ENCODE measurements at regions not wholly inside any gene's neighbourhood (a gene's known extent, or its start where the extent isn't known, plus 50 kb on each side); places are given as distances from the start of the nearest gene placed in this dataset.
"Not testable (repeated sequence)": the region's sequence is repeated elsewhere in the genome, so short reads cannot be mapped to it uniquely, and the experiment has no call there.

DNA sequence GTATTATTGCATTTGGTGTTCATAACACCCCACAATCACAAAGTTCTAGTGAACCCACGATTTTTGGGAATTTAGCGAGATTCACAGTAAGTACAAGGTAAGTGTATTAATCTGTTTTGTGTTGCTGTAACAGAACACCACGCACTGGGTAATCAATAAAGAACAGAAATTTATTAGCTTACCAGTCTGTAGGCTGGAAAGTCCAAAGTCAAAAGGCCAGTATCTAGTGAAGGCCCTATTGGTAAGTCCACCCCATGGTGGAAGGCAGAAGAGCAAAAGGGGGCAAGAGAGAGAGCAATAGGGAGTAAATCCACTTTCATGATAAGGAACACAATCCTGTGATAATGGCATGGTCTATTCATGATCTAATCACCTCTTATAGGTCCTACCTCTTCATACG is 190.3 kb upstream of the KCNMB2 start:
- intact Hi-C loops (cut with micrococcal nuclease) = no loop called here

DNA sequence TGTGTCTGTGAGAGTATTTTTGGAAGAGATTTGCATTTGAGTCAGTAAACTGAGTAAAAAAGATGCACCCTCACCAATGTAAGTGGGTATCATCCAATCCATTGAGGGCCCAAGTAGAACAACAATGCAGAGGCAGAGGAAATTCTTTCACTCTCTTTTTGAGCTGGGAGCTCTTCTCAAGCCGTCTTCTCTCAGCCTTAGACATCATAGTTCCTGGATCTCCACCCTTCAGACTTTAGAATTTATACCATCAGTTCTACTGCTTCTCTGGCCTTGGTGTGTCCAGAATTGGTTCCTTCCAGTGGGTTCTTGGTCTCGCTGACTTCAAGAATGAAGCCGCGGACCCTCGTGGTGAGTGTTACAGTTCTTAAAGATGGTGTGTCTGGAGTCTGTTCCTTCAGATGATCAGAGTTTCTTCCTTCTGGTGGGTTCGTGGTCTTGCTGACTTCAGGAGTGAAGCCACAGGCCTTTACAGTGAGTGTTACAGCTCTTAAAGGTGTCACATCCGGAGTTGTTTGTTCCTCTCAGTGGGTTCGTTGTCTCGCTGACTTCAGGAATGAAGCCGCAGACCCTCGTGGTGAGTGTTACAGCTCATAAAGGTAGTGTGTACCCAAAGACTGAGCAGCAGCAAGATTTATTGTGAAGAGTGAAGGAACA is 187.5 kb upstream of the KCNMB2 start:
- intact Hi-C loops (cut with micrococcal nuclease) = not testable (repeated sequence)

DNA sequence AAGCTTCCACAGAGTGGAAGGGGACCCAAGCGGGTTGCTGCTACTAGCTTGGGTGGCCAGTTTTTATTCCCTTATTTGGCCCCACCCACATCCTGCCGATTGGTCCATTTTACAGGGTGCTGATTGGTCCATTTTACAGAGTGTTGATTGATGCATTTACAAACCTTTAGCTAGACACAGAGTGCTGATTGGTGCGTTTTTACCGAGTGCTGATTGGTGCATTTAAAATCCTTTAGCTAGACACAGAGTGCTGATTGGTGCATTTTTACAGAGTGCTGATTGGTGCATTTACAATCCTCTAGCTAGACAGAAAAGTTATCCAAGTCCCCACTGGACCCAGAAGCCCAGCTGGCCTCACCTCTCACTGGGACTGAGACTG is 187.0 kb upstream of the KCNMB2 start:
- intact Hi-C loops (cut with micrococcal nuclease) = not testable (repeated sequence)

DNA sequence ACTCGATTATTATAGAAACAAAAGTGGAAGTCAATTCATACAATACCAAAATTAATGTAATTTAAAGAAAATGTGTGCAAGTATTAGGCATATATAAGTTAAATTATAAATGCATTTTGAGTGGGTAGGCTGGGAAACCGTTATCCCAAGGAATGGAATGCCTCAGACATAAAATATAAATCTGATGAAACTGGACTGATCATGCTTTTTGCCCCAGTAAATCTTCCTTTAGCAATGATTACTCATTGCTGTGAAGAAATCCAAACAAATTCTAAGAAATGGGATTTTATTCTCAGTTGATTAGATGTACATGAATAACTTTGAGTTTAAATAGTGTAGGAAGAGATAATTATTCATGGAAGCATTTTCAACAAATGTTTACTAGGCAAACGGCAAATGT is 185.5 kb upstream of the KCNMB2 start:
- intact Hi-C loops (cut with micrococcal nuclease) = no loop called here

DNA sequence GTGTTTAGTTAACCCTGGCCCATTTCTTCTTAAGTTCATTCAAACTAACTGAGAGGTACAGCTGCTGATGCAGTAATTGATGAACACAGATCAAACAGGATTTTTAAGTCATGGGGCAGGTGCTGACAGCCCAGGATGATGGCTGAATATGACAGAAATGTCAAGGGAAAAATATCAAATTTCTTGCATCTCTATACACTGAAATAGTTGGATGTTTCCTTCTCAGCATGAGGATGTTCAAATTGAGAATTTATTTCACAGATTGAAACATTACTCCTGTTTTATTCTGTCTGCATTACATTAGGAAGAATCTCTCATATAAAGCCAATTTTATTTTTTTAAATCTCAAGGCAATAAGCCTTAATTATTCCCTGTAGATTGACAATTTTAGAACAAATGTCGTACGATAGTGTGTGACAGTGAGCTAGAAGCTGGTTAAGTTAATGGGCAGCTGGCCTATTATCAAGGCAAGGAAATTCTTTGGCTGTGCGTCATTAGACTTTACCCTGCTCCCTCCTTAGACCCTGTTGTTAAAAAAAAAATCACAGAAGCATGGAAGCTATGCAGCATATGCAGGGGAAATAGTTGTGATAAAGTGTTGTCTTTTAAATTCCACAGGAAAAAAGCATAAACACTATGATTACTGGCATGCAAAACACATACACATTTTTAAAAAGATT is 183.8 kb upstream of the KCNMB2 start:
- intact Hi-C loops (cut with micrococcal nuclease) = no loop called here

DNA sequence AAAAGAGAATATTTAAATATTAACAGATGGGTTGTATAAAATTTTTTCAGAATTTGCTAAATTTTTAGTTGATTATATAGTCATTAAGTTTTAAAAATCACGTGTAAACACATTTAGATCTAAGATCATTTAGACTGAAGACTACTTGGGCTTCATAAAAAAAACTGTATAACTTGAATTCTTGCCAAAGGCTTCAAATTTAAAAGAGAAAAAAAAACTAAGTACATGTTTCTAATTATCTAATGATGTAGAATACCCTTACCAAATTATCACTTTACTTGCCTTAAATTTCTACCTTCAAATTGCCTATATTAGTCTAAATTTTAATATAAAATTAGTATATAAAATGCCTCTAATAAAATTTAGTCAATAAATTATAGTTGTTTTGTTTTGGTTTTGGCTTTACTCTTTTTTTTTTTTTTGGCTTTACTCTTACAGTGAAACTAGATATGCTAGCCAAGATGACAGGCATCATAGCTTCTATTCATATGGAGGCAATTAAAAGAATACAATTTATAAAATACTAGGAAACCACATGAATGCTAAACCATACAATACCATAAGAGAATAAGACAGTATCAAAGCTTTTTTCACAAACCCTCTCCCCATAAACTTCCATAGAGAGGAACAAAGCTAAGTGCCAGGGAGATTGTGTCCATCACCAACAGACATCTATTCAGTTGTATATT is 183.1 kb upstream of the KCNMB2 start:
- intact Hi-C loops (cut with micrococcal nuclease) = no loop called here

DNA sequence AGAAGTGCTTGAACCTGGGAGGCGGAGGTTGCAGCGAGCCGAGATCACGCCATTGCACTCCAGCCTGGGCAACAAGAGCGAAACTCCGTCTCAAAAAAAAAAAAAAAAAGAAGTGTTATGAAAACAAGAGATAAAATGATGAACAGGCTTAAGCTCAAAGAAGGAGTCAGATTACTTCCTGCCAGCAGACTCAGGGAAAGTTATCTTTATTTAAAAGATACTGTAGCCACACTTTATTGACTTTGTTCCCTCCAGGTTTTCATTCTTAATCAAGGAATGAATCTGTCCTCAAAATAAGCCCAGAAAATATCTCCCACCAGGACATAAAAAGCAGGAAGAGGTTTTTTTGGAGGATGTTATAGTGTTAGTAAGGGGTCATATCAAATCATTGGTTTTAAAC is 176.5 kb upstream of the KCNMB2 start:
- intact Hi-C loops (cut with micrococcal nuclease) = no loop called here

DNA sequence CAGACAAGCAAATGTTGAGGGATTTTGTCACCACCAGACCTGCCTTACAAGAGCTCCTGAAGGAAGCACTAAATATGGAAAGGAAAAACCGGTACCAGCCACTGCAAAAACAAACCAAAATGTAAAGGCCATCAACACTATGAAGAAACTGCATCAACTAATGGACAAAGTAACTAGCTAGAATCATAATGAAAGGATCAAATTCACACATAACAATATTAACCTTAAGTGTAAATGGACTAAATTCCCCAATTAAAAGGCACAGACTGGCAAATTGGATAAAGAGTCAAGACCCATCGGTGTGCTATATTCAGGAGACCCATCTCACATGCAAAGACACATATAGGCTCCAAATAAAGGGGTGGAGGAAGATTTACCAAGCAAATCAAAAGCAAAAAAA is 173.2 kb upstream of the KCNMB2 start:
- intact Hi-C loops (cut with micrococcal nuclease) = not testable (repeated sequence)

DNA sequence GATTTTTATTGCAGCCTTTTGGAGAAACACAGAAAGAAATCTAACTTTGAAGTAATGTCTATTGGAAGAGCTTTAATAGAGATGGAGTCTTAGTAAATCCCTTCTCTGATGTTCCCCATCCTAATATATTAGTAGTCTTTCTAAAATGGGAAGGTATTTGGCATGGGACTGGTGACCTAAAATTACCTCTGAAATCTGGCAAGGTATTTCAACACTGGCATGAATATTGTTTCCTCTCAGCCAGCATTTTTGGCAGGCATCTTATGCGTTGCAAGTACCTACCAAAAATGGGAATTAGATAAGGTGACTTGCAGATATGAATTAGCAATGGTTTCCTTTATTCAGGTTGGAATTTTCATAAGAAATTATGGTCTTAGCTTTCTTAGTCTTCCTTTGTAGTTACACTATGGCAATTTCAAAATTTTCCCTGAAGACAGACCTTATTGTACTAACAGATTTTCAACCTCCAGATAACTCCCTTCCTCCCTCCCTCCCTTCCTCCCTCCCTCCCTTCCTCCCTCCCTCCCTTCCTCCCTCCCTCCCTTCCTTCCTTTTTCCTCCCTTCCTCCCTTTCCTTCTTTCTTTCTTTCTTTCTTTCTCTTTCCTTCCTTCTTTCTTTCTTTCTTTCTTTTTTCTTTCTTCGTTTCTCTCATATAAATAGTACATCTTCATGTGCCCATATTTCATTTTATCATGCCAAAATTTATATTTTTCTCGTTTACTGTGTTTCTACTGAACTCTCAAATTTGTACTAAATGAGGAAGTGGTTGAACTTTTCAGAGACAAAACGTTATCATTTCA is 168.2 kb upstream of the KCNMB2 start:
- intact Hi-C loops (cut with micrococcal nuclease) = no loop called here

DNA sequence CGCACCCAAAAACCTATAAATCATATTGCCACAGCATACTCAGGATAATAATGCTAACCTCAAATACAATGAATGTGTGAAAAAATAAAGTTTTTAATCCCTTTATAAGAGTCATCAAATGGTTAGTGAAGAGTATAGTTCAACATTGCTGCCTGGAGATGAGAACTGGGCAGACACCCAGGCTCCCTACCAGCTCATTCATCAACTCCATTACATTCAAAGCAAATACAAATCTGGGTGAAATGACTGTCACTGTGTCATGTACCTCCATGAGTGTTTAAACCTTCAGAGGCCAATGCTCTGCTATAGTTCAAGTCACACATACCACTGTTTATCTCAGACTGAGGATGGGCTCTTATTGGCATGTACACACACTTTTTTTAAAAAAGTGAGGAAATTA is 167.2 kb upstream of the KCNMB2 start:
- intact Hi-C loops (cut with micrococcal nuclease) = no loop called here

DNA sequence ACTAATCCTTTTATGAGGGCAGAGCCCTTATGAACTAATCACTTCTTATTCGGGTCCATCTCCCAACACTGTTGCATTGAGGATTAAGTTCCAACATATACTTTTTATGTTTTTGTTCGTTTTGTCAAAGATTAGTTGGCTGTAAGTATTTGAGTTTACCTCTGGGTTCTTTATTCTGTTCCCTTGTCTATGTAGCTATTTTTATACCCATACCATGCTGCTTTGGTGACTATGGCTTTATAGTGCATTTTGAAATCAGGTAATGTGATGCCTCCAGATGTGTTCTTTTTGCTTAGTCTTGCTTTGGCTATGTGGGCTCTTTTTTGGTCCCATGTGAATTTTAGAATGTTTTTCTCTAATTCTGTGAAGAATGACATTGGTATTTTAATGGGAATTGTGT is 166.4 kb upstream of the KCNMB2 start:
- intact Hi-C loops (cut with micrococcal nuclease) = no loop called here

DNA sequence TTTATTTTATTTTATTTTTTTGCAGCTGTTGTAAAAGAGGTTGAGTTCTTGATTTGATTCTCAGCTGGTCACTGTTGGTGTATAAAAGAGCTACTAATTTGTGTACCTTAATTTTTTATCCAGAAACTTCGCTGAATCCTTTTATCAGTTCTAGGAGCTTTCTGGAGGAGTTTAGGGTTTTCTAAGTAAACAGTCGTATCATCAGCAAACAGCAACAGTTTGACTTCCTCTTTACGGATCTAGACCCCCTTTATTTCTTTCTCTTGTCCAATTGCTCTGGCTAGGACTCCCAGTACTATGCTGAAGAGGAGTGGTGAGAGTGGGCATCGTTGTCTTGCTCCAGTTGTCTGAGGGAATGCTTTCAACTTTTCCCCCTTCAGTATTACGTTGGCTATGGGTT is 165.8 kb upstream of the KCNMB2 start:
- intact Hi-C loops (cut with micrococcal nuclease) = no loop called here

DNA sequence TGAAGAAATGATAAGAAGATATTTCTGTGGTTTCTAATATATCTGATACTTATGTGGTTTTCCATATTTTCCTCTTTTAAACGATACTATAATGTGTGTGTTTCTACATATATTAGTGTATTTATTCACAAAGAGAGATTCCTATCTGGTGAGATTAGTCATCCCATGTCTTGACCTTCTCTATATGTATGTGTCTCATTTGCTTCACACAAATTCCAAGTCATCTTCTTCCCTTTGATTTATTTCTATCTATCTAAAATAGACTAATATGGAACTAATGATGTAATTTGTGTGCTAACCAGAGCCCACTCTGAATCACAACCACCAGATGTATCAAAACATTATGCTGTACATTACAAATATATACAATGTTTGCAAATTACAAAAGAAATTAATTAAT is 154.7 kb upstream of the KCNMB2 start:
- intact Hi-C loops (cut with micrococcal nuclease) = loop anchor here (10.0 kb wide), 1 partner anchor 1017 kb away; no protein-coding TSS in a partner anchor

DNA sequence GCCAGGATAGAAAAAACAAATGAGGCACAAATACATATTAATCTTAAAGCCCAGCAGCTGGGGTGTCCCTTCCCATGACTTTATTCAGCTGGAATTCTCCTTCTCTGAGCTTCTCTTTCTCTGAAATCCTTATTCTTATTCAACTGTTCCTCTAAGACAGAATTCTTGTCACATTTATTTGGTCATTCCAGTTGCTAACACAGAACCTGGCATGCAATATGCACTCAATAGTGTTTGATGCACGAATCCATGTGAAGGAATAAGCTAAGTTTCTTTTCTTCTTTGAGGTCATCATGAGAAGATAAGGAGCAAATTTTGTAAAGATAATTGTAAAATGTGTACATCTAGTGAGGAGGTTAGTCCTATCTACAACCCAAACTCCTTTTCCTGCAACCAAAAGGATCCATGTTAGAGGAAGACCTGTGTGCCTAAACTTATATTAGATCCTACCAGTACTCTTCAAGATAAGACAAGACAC is 154.2 kb upstream of the KCNMB2 start:
- intact Hi-C loops (cut with micrococcal nuclease) = loop anchor here (10.0 kb wide), 1 partner anchor 1017 kb away; no protein-coding TSS in a partner anchor

DNA sequence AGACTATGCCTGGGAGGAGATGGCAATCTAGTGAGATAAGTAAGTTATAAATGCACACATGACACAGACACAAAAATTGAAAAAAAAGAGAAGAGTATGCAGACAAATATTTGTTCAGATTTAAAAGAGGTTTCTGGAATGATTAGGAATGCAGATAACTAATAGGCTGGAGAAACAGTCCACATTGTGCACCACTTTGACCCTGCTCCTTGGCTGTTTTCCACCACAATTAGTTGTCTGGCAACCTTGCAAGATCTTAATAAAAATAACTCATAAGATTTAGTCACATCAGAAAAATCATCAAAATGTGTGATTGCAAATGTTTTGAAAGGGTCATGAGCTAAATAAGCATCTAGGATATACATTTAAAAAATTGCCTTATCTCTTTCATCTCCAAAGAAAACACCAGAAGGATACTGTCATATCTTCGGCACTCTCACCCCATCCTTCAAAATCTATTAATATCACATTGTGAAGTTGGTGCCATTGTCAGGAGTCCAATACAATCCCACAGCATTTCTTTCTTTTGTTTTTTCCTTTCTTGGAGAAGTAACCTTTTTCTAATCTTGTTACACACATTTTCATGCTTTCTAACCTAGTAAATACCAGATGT is 153.7 kb upstream of the KCNMB2 start:
- intact Hi-C loops (cut with micrococcal nuclease) = loop anchor here (10.0 kb wide), 1 partner anchor 1018 kb away; no protein-coding TSS in a partner anchor

DNA sequence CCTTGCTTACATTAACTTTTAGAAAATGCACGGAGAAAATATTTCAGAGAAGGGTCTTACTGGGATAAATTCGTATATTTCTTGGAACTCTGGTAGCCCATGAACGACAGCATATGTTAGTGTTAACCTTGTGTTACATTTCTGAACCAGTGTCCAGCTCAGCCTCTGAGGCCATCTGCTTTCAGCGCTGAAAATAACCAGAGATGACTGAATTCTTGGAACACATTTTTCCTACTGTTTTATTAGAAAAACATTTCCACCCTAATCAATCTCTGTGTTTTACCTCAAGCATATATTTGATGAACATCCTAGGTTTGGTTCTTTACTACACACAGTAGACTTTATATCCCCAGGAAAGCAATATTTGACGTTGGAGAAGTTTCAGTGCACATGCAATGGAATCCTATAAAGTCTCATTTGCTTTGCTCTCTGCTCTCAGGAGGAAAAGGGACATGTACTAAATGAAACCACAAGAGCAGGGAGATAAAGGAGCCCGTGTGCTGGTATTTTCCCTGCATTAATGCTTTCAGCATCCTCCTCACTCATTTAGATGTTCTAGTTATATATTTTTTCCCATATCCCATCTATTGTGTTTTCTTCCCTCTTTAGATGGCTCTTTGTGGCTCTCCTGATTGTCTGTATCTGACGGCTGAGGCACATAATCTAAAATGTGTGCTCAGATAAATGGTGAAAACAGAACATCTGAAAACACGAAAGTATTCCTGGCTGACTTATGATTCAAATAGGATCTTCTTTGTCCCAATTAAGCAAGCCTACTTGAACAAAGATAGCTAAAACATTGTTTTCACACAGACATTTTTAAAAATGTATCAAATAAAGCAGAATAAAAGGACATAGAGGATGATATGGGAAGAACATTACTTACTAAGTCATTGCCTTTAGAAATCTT is 151.7 kb upstream of the KCNMB2 start:
- intact Hi-C loops (cut with micrococcal nuclease) = loop anchor here (1.0 to 10.0 kb wide), 4 partner anchors 1020 to 1512 kb away; no protein-coding TSS in a partner anchor

DNA sequence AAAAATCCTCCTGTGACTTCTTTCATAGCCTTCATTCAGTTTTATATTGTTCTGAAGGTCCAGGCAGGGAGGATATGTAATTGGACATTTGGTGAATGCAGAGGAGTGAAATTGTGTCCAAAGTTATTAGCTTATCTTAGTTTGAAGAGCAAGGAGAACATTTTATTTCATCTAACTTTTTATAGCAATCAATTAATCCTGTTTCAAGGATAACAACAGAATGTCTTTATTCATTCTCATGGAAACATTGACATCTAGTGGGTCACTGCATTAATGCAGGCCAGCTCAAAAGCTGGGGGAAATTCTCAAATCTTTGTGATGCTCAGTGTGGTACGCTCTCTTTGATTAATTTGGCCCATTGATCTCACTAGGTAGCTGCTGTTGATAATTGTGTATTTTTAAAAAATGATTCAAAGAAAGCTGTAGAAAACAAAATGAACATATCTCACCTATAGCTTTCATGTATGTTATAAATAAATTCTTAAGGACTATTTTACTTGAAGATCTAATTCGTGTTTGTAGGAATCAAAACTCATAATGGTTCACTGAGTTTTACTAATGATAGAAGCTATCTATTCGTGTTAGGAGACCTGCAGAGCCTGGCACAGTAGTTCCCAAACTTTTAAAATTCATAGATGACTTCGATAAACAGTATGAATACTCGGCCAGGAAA is 150.8 kb upstream of the KCNMB2 start:
- intact Hi-C loops (cut with micrococcal nuclease) = loop anchor here (1.0 to 10.0 kb wide), 4 partner anchors 1021 to 1513 kb away; no protein-coding TSS in a partner anchor

DNA sequence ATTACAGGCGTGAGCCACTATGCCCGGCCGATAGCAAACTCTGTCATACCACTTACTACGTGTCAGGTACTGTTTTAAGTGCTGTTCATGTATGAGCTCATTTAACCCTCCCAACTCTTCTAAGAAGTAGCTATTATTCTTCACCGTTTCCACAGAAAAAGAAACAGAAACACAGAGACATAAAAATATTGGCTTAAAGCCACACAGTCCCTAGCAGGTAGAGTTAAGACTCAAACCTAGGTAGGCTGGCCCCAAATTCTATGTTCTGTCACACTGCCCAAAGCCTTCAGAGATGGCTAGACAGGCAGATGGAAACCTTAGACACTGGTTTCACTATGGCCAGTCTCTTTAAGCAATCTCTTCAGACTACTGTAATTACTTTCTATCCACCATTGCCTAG is 149.8 kb upstream of the KCNMB2 start:
- intact Hi-C loops (cut with micrococcal nuclease) = loop anchor here (5.0 to 10.0 kb wide), 2 partner anchors 1022 to 1334 kb away; no protein-coding TSS in a partner anchor

DNA sequence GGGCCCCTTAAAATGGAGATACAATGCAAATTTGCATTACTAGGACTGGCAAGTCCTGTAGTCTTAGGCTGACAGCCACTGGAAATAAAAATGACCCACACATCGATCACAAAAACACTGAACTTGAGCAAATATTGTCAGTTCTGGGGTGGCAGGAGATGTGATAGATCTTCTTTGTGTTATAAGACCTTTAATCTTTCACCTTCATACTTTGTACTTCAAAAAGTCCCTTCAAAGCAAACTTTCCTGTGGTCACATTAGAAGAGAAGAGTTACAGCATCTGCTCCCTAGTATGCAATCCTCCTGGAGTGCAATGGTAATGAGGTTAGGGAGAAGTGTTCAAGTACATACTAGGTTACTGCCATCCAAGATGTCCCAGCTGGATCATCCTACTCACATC is 149.4 kb upstream of the KCNMB2 start:
- intact Hi-C loops (cut with micrococcal nuclease) = loop anchor here (5.0 to 10.0 kb wide), 2 partner anchors 1022 to 1335 kb away; no protein-coding TSS in a partner anchor
